Gastrocnemius medialis (tissue), 4 donors: ENCODE measurements at regions not wholly inside any gene's neighbourhood (a gene's known extent, or its start where the extent isn't known, plus 50 kb on each side); places are given as distances from the start of the nearest gene placed in this dataset.

Source experiments
- CTCF ChIP-seq, 5 experiments: fragments of 450-650 bp in 3 of 5; fragments of 200-600 bp in 2 of 5; sonication (generic) in 2 of 5; IDR thresholded peaks in 4 of 5; conservative IDR thresholded peaks in 1 of 5; 1 replicate in 4 of 5; 2 replicates in 1 of 5; pipeline ENCODE4 v1.5.1; 2016 to 2019; ENCODE audit warnings: antibody characterized with exemption in 5 of 5, mild to moderate bottlenecking in 3 of 5, moderate library complexity in 3 of 5
- POLR2A ChIP-seq, 2 donors: fragments of 450-650 bp; IDR thresholded peaks; one replicate each; pipeline ENCODE4 v1.6.1; 2017; ENCODE audit warnings: antibody characterized with exemption in 2 of 2, mild to moderate bottlenecking in 2 of 2, moderate library complexity in 2 of 2

- no peak for TF ChIP-seq CTCF (IDR thresholded peaks at IDR 0.05 in 4 of 5, conservative IDR thresholded peaks at IDR 0.05 in 1 of 5)
- no peak for TF ChIP-seq POLR2A (IDR thresholded peaks at IDR 0.05)
Observed at GRCh38 chr6:22651731-22652130, 82.4 kb downstream of the HDGFL1 start.
